HK-2 (cell line): ENCODE measurements at regions not wholly inside any gene's neighbourhood (a gene's known extent, or its start where the extent isn't known, plus 50 kb on each side); places are given as distances from the start of the nearest gene placed in this dataset.

ENCODE experiments used
- DNase-seq: peaks from one replicate; pipeline ENCODE4 v3.0.0-alpha.2; 2018; ENCODE audit not compliant: unreplicated experiment

GRCh38 chr3:152957491-152957890 is 122.6 kb downstream of the P2RY1 start:
- DNase-seq, result no peak

GRCh38 chr3:152959307-152959706 is 124.4 kb downstream of the P2RY1 start:
- no peak for DNase-seq

- no peak for DNase-seq
Measured at GRCh38 chr3:152960684-152961083, 125.8 kb downstream of the P2RY1 start.

GRCh38 chr3:152961323-152961722 is 126.4 kb downstream of the P2RY1 start:
- DNase-seq, result no peak

- DNase-seq, result no peak
Measured at GRCh38 chr3:152964911-152965609, 130.1 kb downstream of the P2RY1 start.

- DNase-seq, result no peak
Measured at GRCh38 chr3:152968388-152969024, 133.6 kb downstream of the P2RY1 start.

GRCh38 chr3:152969557-152970300 is 134.8 kb downstream of the P2RY1 start:
- DNase-seq, result no peak

- DNase-seq, result no peak
Measured at GRCh38 chr3:152970851-152971250, 135.9 kb downstream of the P2RY1 start.

- no peak for DNase-seq
Measured at GRCh38 chr3:152971880-152972279, 136.9 kb downstream of the P2RY1 start.

- DNase-seq, result no peak
Measured at GRCh38 chr3:152973575-152973974, 138.6 kb downstream of the P2RY1 start.

- no peak for DNase-seq
Measured at GRCh38 chr3:152976239-152976638, 141.3 kb downstream of the P2RY1 start.

GRCh38 chr3:152977366-152977765 is 142.4 kb downstream of the P2RY1 start:
- DNase-seq, result no peak

GRCh38 chr3:152978152-152978551 is 143.2 kb downstream of the P2RY1 start:
- no peak for DNase-seq

GRCh38 chr3:152997526-152997925 is 162.6 kb downstream of the P2RY1 start:
- no peak for DNase-seq

GRCh38 chr3:152998591-152998990 is 163.4 kb upstream of the RAP2B start:
- no peak for DNase-seq

- no peak for DNase-seq
Measured at GRCh38 chr3:153000325-153000724, 161.7 kb upstream of the RAP2B start.

- DNase-seq, result no peak
Measured at GRCh38 chr3:153001210-153002078, 160.6 kb upstream of the RAP2B start.

- no peak for DNase-seq
Measured at GRCh38 chr3:153003441-153003840, 158.6 kb upstream of the RAP2B start.

GRCh38 chr3:153003862-153004261 is 158.2 kb upstream of the RAP2B start:
- DNase-seq, result no peak

GRCh38 chr3:153008226-153008625 is 153.8 kb upstream of the RAP2B start:
- DNase-seq, result no peak

- DNase-seq, result no peak
Measured at GRCh38 chr3:153023896-153024295, 138.1 kb upstream of the RAP2B start.

- no peak for DNase-seq
Measured at GRCh38 chr3:153026026-153026425, 136.0 kb upstream of the RAP2B start.
